ENCODE measurements at regions not wholly inside any gene's neighbourhood (a gene's known extent, or its start where the extent isn't known, plus 50 kb on each side); places are given as distances from the start of the nearest gene placed in this dataset.

- no peak for TF ChIP-seq CTCF (IDR thresholded peaks at IDR 0.05; ENCODE audit: control insufficient read depth, extremely low read depth, insufficient read depth)
- H3K4me3 ChIP-seq (ENCODE audit: low read depth, low read length), result no peak overlapping the region
- DNase-seq (ENCODE audit: low read depth), result no peak
Observed at GRCh38 chr7:138233189-138233588, 156.9 kb downstream of the AKR1D1 start.

- H3K4me3 ChIP-seq (ENCODE audit: low read depth, low read length), result no peak overlapping the region
- no peak for DNase-seq (ENCODE audit: low read depth)
- no peak for TF ChIP-seq CTCF (IDR thresholded peaks at IDR 0.05; ENCODE audit: control insufficient read depth, extremely low read depth, insufficient read depth)
Observed at GRCh38 chr7:138235207-138235606, 158.9 kb downstream of the AKR1D1 start.

- H3K4me3 ChIP-seq (ENCODE audit: low read depth, low read length), result no peak overlapping the region
- TF ChIP-seq CTCF (IDR thresholded peaks at IDR 0.05; ENCODE audit: control insufficient read depth, extremely low read depth, insufficient read depth), result no peak
- DNase-seq (ENCODE audit: low read depth), result no peak
Observed at GRCh38 chr7:138237995-138238394, 161.7 kb downstream of the AKR1D1 start.

GRCh38 chr7:138238734-138239659 lies 162.7 kb downstream of the AKR1D1 start:
- TF ChIP-seq CTCF (IDR thresholded peaks at IDR 0.05; ENCODE audit: control insufficient read depth, extremely low read depth, insufficient read depth), result no peak
- no peak for DNase-seq (ENCODE audit: low read depth)

GRCh38 chr7:138243430-138243829 lies 167.2 kb downstream of the AKR1D1 start:
- H3K4me3 ChIP-seq (ENCODE audit: low read depth, low read length), result no peak overlapping the region
- peak; percentile 31 for DNase-seq (ENCODE audit: low read depth)
- TF ChIP-seq CTCF (IDR thresholded peaks at IDR 0.05; ENCODE audit: control insufficient read depth, extremely low read depth, insufficient read depth), result no peak

More at GRCh38 chr7:138238734-138239659, 162.7 kb downstream of the AKR1D1 start:
- H3K4me3 ChIP-seq (ENCODE audit: low read depth, low read length), result no peak overlapping the region

- H3K4me3 ChIP-seq (ENCODE audit: low read depth, low read length), result no peak overlapping the region
- TF ChIP-seq CTCF (IDR thresholded peaks at IDR 0.05; ENCODE audit: control insufficient read depth, extremely low read depth, insufficient read depth), result no peak
- DNase-seq (ENCODE audit: low read depth), result no peak
Observed at GRCh38 chr7:138243836-138244235, 167.6 kb downstream of the AKR1D1 start.

All from LNCaP clone FGC (cell line).